IPS DF 6.9 (cell line): ENCODE measurements at regions not wholly inside any gene's neighbourhood (a gene's known extent, or its start where the extent isn't known, plus 50 kb on each side); places are given as distances from the start of the nearest gene placed in this dataset.
"Not testable (repeated sequence)": the region's sequence is repeated elsewhere in the genome, so short reads cannot be mapped to it uniquely, and the experiment has no call there.

Experiments
- DNase-seq: peaks from one replicate; pipeline ENCODE4 v3.0.0-alpha.2; 2013; ENCODE audit warnings: low read depth, low spot score
- H3K27ac ChIP-seq: one replicate; pipeline ENCODE4 v1.5.1; 2013; ENCODE audit warnings: low read length, control low read depth
- H3K27me3 ChIP-seq: 2 replicates; pipeline ENCODE4 v1.6.1; 2013; ENCODE audit warnings: mild to moderate bottlenecking, low read length; ENCODE audit not compliant: control insufficient read depth, insufficient read depth
- H3K36me3 ChIP-seq: 2 replicates; pipeline ENCODE4 v1.6.1; 2013; ENCODE audit warnings: low read length; ENCODE audit not compliant: control insufficient read depth, insufficient read depth
- H3K4me1 ChIP-seq: 2 replicates; pipeline ENCODE4 v1.6.1; 2013; ENCODE audit warnings: low read length; ENCODE audit not compliant: control insufficient read depth, insufficient read depth
- H3K4me3 ChIP-seq: 2 replicates; pipeline ENCODE4 v1.5.1; 2013; ENCODE audit warnings: mild to moderate bottlenecking, low read length
- H3K9me3 ChIP-seq: 2 replicates; pipeline ENCODE4 v1.6.1; 2013; ENCODE audit warnings: low read length, inconsistent platforms; ENCODE audit not compliant: control insufficient read depth, insufficient read depth
- WGBS: extraction: QIAGEN DNeasy Blood & Tissue Kit; methylation state at CpG from one replicate; pipeline ENCODE4 v1.1.7; 2013; ENCODE audit warnings: mixed read lengths, missing lambda C conversion rate; ENCODE audit not compliant: insufficient read length, insufficient coverage; 5-methylcytosine and 5-hydroxymethylcytosine counted together

DNA sequence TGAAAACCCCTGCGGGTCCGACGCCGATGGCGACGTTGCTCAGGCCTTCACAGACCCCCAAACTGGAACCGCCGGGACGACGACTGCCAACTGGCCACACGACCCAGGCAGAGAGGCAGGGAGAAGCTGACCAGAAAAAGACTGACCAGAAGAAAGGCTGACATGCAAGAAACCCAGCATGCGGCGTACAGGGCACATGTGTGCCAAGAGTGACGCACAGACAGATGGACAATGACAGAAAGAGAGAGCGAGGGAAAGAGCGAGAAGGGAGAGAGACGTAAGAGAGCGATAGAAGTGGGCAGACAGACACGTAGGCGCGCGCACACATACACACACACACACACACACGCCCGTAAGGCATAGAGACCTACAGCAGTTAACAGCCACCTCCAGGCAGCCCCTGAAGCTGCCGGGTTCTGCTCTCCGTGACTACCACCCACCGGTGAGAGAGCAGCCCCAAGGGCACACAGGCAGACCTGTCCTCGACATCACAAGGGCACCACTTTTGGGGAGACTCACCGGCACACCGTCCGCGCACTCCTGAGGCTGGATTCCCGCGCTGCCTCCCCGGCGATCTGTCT lies 67.2 kb upstream of the ZNF527 start:
- Histone ChIP-seq H3K9me3 (no peaks in the 10 kb centered on the region; the same call in 1 of the 2 replicates), H3K4me3 (peak overlapping the region; percentile 36; the same call in 1 of the 2 replicates), H3K36me3 (no peaks in the 10 kb centered on the region), H3K27me3 (no peaks in the 10 kb centered on the region), H3K27ac (no peak overlapping the region), H3K4me1 (no peaks in the 10 kb centered on the region)
- DNase-seq = no peak
- no CpG with 5 or more reads among the region's 36 CpGs for WGBS

DNA sequence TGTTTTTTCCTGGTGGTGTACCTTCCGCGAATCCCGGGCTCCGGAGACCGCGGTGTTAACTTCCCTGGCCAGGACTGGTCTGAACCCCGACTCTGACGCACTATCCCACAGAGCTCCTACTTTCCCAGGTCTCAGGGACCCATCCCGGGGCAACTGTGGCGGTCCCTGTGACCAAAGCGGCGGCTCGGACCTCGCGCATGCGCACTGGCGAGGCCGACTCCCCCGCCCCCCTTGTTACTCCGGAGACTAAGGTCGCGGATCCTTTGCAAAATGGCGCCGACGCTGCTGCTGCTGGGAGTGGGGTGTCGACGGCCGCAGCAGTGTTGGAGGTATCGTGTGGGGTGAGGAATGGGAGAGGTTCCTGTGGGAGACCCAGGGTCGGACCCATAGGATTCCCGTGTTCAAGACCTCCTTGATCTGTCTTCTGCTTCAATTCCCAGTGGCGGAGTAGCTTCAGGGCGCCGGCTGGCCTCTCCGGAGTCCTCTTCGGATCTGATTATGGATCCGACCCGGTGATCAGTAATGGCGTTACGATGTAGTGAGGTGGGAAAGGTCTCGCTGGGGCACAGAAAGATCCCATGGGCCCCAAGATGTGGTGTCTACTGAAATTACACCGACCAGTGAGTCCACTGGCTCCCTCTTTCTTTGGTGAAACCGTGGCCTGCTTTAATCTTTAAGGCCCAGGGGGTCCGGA lies 66.6 kb upstream of the ZNF527 start:
- H3K9me3 ChIP-seq = no peaks in the 10 kb centered on the region; the same call in 1 of the 2 replicates
- no peaks in the 10 kb centered on the region for H3K4me1 ChIP-seq
- no CpG with 5 or more reads among the region's 44 CpGs for WGBS
- H3K36me3 ChIP-seq = no peaks in the 10 kb centered on the region
- H3K27ac ChIP-seq = no peak overlapping the region
- no peaks in the 10 kb centered on the region for H3K27me3 ChIP-seq
- no peak for DNase-seq
- H3K4me3 ChIP-seq = peak overlapping the region; percentile 36; the same call in 1 of the 2 replicates

DNA sequence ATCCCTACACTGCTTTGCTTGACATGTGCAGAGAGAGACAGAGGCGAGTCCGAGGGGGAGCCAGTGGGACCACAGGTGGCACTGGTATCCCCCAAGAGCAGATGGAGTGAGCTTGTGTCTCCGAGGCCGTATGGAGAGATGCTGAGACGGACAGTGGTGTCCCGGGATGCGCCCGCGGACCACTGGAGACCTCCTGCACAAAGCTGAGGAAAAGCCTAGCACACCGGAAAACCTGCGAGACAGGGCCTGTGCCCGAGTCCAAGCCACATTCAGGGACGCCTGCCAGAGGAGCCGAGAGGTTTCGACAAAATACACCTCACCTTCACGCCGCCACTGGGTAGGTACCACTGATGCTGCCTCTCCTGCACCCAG lies 66.0 kb upstream of the ZNF527 start:
- Histone ChIP-seq H3K4me3 (no peak overlapping the region), H3K27me3 (no peaks in the 10 kb centered on the region), H3K4me1 (no peaks in the 10 kb centered on the region), H3K9me3 (no peaks in the 10 kb centered on the region; the same call in 1 of the 2 replicates), H3K27ac (no peak overlapping the region), H3K36me3 (no peaks in the 10 kb centered on the region)
- no CpG with 5 or more reads among the region's 17 CpGs for WGBS
- DNase-seq = no peak

- no peak overlapping the region for H3K27ac ChIP-seq
- no peak overlapping the region for H3K4me3 ChIP-seq
- DNase-seq = no peak
- no peaks in the 10 kb centered on the region for H3K36me3 ChIP-seq
- no peaks in the 10 kb centered on the region for H3K27me3 ChIP-seq
- H3K9me3 ChIP-seq = no peaks in the 10 kb centered on the region; the same call in 1 of the 2 replicates
- H3K4me1 ChIP-seq = no peaks in the 10 kb centered on the region
- WGBS = no CpG with 5 or more reads among the region's 41 CpGs
These were observed 64.4 kb upstream of the ZNF527 start for GRCh38 chr19:37306383-37306963.

DNA sequence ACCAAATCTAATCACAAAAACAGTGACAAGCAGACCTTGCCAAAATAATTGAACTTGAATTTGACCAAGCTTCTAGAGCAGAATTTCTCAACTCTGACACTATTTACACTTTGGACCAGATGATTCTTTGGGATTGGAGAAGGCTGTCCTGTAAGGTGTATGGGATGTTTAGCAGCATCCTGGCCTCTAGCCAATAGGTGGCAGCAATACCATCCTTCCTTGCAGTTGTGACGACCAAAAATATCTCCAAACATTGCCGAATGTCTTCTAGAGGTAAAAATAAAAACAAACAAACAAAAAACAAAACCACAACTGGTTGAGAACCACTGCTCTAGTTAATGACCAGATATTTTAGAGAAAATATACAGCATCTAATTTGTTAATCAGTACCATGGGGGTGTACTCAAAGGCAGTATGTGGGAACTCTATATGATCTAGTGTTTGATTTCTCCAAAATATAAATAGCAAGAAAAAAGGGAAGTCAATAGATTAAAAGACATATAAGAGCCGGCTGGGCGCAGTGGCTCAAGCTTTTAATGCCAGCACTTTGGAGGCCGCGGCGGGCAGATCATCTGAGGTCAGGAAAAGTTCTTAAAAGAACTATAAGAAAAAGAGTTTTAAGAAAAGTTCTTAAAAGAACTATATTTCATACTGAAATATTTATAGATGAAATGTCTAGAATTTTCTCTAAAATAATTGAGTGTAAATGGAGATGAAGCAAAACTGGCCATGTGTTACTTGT lies 60.9 kb upstream of the ZNF527 start:
- no peak for DNase-seq
- no CpG with 5 or more reads among the region's 7 CpGs for WGBS
- no peaks in the 10 kb centered on the region for H3K36me3 ChIP-seq
- no peak overlapping the region for H3K27ac ChIP-seq
- H3K27me3 ChIP-seq = no peaks in the 10 kb centered on the region
- H3K4me1 ChIP-seq = no peaks in the 10 kb centered on the region
- no peaks in the 10 kb centered on the region; the same call in 1 of the 2 replicates for H3K9me3 ChIP-seq
- no peak overlapping the region for H3K4me3 ChIP-seq

DNA sequence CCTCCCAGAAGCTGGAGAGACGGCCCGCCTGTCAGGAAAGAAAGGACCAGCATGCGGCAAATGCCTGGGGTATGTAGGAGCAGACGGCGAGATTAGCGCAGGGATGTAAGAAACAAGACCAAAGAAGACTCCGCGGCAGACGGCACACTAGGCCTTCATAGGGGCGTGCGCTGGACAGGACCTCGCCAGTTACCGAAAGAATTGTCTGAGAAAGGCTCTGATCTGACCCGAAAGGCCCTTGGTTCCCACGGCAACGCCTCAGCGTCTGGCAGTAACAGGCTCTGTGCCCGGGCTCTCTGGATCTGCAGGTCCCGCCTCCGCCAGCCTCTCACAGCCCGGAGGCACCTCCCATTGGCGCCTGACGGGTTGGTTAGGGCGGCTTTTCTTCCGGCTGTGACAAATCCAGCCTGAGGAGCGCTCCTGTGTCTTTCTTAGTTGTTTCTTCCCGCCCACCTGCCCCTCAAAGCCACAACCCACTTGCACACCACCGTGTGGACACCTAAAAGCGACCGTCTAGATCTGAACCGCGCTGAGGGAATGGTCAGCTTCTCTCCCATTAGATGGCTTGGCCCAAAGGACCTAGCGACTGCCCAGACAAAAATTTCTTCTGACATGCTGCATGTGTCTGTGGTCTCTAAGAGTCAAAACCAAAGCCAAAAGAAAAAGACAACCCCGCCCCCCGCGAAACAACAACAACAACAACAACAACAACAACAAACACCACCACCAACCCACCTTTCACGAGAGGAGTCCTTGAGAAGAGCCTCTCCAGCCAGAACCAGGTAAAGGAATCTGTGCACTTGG lies 58.2 kb upstream of the ZNF527 start:
- H3K9me3 ChIP-seq, H3K27ac ChIP-seq, H3K27me3 ChIP-seq, DNase-seq, H3K36me3 ChIP-seq, H3K4me1 ChIP-seq: not testable (repeated sequence)
- no CpG with 5 or more reads among the region's 37 CpGs for WGBS
- peak overlapping the region; percentile 28; the same call in 1 of the 2 replicates for H3K4me3 ChIP-seq

- no peaks in the 10 kb centered on the region for H3K9me3 ChIP-seq
- H3K27me3 ChIP-seq = no peaks in the 10 kb centered on the region
- no peak for DNase-seq
- H3K27ac ChIP-seq = no peak overlapping the region
- H3K4me1 ChIP-seq = 0 out of 2 replicates have a peak, but pooled peaks cover 1% of the 10 kb centered on the region
- H3K4me3 ChIP-seq = no peak overlapping the region
- WGBS = no CpG with 5 or more reads among the region's 1 CpG
- no peaks in the 10 kb centered on the region for H3K36me3 ChIP-seq
These were observed 57.6 kb upstream of the ZNF527 start for GRCh38 chr19:37313335-37313627.

DNA sequence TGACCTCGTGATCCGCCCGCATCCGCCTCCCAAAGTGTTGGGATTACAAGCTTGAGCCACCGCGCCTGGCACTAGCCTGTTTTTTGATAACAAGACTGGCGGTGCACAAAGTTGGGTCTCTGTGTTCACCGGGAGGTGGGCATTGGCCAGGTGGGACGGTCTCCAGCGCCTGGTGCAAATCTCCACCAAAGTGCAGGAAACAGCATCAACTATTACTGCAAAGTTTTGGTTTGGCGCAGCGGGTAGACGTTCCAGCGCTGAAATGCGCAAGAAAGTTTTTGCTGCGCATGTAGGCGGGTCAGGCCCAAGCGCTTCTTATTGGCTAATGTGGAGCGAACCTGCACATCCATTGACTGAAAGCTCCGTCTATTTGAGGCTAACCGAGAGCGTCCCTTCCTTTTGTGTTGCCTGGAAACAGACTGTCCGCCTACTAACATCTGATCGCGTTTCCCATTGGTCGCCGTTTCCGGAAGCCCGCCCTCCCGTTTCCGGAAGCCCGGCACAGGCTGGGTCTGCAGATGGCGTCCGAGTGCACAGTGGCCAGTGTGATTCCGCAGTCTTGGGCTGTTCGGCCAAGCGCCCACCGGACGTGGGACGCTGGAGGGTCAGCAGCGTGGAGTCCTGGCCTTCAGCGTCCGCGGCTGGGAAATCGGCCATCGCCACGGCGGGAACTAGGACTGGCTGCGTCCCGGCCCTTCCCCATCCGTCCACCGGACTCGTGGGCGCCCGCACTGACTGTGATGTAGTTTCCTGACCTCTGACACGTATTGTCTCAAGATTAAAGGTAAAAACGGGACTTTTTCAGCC lies 53.3 kb upstream of the ZNF527 start:
- Histone ChIP-seq H3K27me3 (no peaks in the 10 kb centered on the region), H3K4me1 (0 out of 2 replicates have a peak, but pooled peaks cover 3% of the 10 kb centered on the region), H3K9me3 (no peaks in the 10 kb centered on the region), H3K27ac (no peak overlapping the region), H3K4me3 (peak overlapping the region; percentile 92), H3K36me3 (no peaks in the 10 kb centered on the region)
- peak; percentile 94 for DNase-seq
- no CpG with 5 or more reads among the region's 57 CpGs for WGBS

DNA sequence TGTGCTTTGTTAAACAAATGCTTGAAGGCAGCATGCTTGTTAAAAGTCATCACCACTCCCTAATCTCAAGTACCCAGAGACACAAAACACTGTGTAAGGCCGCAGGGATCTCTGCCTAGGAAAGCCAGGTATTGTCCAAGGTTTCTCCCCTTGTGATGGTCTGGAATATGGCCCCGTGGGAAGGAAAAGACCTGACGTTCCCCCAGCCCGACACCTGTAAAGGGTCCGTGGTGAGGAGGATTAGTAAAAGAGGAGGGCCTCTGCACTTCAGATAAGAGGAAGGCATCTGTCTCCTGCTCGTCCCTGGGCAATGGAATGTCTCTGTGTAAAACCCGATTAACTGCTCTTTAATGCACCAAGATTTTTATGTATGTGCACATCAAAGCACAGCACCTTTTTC lies 49.9 kb upstream of the ZNF527 start:
- DNase-seq, H3K4me1 ChIP-seq, H3K36me3 ChIP-seq, H3K4me3 ChIP-seq, H3K27me3 ChIP-seq, H3K27ac ChIP-seq, H3K9me3 ChIP-seq: not testable (repeated sequence)
- WGBS = no CpG with 5 or more reads among the region's 7 CpGs
